LNCAP (cell line): ENCODE measurements at regions not wholly inside any gene's neighbourhood (a gene's known extent, or its start where the extent isn't known, plus 50 kb on each side); places are given as distances from the start of the nearest gene placed in this dataset.

Experiments used
- TF ChIP-seq, protein P1 (sequence below): fragments of 450-650 bp; IDR thresholded peaks from 2 replicates; pipeline ENCODE4 v1.5.1; 2017; ENCODE audit warnings: mild to moderate bottlenecking

DNA sequence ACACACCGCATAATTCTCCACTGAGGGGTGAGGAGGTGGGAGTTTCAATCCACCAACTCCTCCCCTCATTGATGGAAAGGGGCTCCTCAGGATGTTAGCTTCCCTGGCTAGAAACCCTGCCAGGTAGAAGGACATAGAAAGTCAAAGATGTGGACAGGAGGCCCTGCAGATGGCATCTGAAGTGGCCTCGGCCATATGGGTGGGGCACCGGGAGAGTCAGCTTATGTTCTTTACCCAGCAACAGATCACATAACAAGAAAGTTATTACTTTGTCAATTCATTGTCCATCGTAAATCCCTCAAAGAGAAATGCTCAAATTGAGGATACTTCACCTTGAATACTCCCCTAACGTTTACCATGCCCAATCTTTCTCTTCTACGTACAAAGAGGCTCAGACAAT lies 97.3 kb upstream of the ARHGEF3 start:
- TF ChIP-seq, protein P1, sequence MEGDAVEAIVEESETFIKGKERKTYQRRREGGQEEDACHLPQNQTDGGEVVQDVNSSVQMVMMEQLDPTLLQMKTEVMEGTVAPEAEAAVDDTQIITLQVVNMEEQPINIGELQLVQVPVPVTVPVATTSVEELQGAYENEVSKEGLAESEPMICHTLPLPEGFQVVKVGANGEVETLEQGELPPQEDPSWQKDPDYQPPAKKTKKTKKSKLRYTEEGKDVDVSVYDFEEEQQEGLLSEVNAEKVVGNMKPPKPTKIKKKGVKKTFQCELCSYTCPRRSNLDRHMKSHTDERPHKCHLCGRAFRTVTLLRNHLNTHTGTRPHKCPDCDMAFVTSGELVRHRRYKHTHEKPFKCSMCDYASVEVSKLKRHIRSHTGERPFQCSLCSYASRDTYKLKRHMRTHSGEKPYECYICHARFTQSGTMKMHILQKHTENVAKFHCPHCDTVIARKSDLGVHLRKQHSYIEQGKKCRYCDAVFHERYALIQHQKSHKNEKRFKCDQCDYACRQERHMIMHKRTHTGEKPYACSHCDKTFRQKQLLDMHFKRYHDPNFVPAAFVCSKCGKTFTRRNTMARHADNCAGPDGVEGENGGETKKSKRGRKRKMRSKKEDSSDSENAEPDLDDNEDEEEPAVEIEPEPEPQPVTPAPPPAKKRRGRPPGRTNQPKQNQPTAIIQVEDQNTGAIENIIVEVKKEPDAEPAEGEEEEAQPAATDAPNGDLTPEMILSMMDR = no peak

DNA sequence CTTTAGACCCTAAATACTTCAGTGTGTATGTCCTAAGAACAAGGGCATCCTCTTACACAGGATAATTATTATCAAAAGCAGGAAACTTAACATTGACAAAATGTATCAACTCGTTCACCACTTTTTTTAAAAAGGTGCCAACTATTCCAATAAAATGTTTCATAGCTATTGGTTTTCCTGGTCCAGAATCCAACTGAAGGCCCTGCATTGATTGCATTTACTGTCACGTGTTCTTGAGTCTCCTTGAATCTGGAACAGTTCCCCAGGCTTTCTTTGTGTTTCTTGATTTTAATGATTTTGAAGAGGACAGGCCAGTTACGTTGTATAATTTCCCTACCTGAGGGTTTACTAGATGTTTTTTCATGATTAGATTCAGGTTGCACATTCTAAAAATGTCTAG lies 94.6 kb upstream of the ARHGEF3 start:
- TF ChIP-seq, protein P1 = no peak

DNA sequence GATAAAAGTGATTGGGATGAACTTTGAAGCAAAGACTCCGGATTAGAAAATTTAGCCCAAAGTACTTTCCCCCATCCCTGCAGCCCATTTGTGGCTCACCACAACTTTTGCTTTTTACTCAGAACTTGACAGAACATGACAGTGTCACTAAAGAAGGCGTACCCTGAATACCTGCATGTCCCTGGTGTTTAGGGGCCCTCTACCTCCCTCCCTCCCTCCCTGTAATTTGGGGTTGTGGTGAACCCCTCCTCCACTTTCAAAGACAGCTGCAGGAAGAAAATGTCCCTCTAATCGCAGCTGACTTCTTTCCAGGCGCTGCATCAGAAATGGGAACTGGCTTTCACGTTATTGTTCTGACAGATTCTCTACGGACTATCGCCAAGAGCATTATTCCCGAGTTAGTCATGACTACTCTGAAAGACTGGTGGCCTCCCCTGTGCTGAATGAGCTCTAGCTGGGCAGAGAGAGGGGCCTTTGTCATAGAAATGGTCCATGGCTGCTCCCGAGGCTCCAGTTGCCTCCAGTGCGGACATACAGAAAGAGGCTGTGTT lies 93.2 kb upstream of the ARHGEF3 start:
- TF ChIP-seq, protein P1 = no peak

DNA sequence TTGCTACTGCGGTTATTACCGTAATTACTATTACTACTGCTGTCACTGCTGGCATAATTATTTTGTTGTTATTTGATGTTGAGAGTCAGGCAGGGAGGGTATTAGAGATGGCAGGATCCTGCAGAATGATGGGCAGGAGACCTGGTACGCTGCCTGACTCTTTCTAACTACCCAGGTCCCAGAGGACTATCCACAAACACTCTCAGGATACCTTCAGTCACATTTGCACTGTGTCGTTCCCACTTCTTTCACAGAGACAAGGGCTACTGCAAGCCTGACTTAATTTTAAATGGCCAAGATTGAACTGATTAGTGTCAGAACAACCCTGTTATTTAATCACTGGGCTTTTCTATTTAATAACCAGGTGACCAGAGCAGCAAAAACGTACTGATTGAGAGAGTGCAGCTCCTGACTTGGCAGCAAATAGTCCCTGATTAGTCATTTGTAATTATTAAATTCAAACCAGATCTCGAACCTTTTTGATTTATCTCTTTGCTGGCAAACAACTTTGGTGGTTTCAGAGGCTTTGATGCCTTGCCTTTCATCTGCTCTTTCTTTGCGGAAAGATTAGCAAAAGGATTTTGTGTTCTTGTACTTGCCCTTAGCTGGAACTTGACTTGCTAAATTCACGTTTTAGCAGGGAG lies 88.8 kb upstream of the ARHGEF3 start:
- TF ChIP-seq, protein P1 = no peak

DNA sequence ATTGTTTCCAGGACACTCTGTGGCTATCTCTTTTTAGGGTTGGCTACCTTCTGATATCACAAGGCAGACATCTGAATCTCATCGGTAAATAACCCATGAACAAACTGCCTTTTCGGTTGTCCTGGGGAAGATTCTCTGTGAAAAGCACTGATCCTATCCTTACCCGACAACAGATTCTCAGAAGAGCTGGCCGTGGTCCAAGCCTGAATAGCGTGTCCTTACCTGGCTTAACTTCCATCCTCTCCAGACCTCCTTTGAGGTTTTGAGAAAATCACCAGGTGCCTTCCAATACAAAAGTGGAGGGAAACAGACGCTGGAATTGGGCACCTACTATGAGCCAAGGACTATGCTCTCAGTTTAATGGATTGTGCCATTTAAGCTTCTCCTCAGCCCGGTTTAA lies 87.4 kb upstream of the ARHGEF3 start:
- TF ChIP-seq, protein P1 = no peak

DNA sequence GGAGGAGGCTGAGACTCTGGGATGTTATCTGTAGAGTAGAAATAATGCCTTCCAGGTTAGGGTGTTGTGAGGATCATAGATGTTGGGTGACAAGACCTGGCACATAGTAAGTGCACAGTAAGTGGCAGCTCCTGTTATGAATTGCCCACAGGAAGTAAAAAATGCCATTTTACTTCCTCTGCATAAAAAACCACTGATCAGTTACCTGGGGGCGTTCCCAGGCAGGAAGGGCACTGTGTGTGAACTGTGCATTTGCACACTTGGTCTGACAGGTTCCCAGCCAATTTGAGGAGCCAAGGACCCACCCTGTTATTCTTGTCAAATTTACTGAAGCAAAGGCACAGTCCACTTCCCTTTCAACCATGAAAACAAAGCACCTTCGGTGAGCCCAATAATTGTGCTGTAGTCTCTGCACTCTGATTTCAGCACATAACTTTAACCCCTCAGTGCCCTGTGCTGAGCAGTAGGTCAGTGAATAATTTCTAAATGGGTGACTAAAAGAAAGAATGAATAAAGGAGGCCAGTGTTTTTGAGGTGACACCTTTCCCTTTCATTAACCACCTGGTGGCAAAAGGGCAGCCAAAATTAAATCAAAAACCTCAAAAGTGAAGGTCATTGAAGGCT lies 85.8 kb upstream of the ARHGEF3 start:
- TF ChIP-seq, protein P1 = no peak

DNA sequence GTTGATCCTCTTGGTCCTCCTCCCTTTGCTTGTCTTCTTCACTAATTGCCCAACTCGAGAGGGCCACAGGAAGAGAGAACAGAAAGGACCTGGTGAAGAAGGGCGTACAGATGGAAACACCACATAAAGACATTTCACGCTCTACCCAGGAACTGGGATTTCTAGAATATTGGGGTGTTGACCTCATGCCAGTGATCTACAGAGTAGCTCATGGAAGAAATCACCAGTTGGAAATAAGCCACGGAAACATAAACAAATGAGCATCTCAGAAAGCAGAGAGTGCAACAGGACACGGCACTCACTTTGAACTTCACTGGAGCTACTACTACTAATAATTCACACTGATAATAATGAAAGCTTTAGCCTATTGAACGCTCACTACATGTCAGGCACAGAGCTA lies 84.6 kb upstream of the ARHGEF3 start:
- TF ChIP-seq, protein P1 = no peak
